Mucosa of descending colon (tissue), 3 donors: ENCODE measurements at regions not wholly inside any gene's neighbourhood (a gene's known extent, or its start where the extent isn't known, plus 50 kb on each side); places are given as distances from the start of the nearest gene placed in this dataset.

ENCODE experiments used
- ATAC-seq: fragments of 200-7000 bp; cut with Tn5 transposase; one replicate; pipeline ENCODE4 v1.9.1; 2020; ENCODE audit warnings: mild to moderate bottlenecking, moderate library complexity
- DNase-seq, 3 donors: peaks; one replicate each; pipeline ENCODE4 v3.0.0-alpha.2; 2020
- H3K36me3 ChIP-seq: fragments of 200-600 bp; one replicate; pipeline ENCODE4 v1.8.0; 2021; ENCODE audit warnings: low read depth, mild to moderate bottlenecking
- H3K4me1 ChIP-seq: fragments of 200-600 bp; one replicate; pipeline ENCODE4 v1.8.0; 2021; ENCODE audit warnings: low read depth, mild to moderate bottlenecking
- H3K4me3 ChIP-seq: fragments of 200-600 bp; one replicate; pipeline ENCODE4 v1.8.0; 2021; ENCODE audit warnings: mild to moderate bottlenecking
- H3K9me3 ChIP-seq: fragments of 200-600 bp; one replicate; pipeline ENCODE4 v1.8.0; 2021; ENCODE audit warnings: mild to moderate bottlenecking
- CTCF ChIP-seq: fragments of 200-600 bp; IDR thresholded peaks from one replicate; pipeline ENCODE4 v1.8.0; 2022; ENCODE audit warnings: antibody characterized with exemption, mild to moderate bottlenecking
- intact Hi-C, 2 donors: fragments of 100-400 bp; cut with DNase I in 1 of 2; cut with micrococcal nuclease in 1 of 2; formaldehyde crosslinking; loops; one replicate each; pipeline versions ENCODE4 v1.11.0 to v1.11.1; 2022; cut with DNase I, micrococcal nuclease
- donor health status: DM: no; HTN: no; CAD: no; lungs with moderate emphysema.
- donor health status: DM: no; HTN: no; CAD: no.
- donor health status: DM: no; HTN: yes; CAD: no.

- ATAC-seq (no peak), DNase-seq (no peak)
- no peak overlapping the region for H3K4me3 ChIP-seq
- no peak for TF ChIP-seq CTCF
- no peaks in the 10 kb centered on the region for H3K36me3 ChIP-seq
- intact Hi-C loops, result no loop called here
- no peaks in the 10 kb centered on the region for H3K4me1 ChIP-seq
- H3K9me3 ChIP-seq, result no peaks in the 10 kb centered on the region
These were observed 125.9 kb downstream of the SST start for GRCh38 chr3:187544326-187544725.

GRCh38 chr3:187540847-187541246 is 129.3 kb downstream of the SST start:
- no peaks in the 10 kb centered on the region for H3K36me3 ChIP-seq
- no peak overlapping the region for H3K4me3 ChIP-seq
- TF ChIP-seq CTCF, result no peak
- no peaks in the 10 kb centered on the region for H3K4me1 ChIP-seq
- ATAC-seq (no peak), DNase-seq (no peak)
- intact Hi-C loops, result no loop called here
- no peaks in the 10 kb centered on the region for H3K9me3 ChIP-seq

- Histone ChIP-seq H3K36me3 (no peaks in the 10 kb centered on the region), H3K4me3 (no peak overlapping the region), H3K4me1 (no peaks in the 10 kb centered on the region), H3K9me3 (no peaks in the 10 kb centered on the region)
- ATAC-seq, result no peak
- no peak for TF ChIP-seq CTCF
- intact Hi-C loops, result no loop called here
- no peak for DNase-seq
These were observed 134.0 kb downstream of the SST start for GRCh38 chr3:187536185-187536584.

- no peak for TF ChIP-seq CTCF
- Histone ChIP-seq H3K36me3 (no peaks in the 10 kb centered on the region), H3K4me1 (no peaks in the 10 kb centered on the region), H3K4me3 (no peak overlapping the region), H3K9me3 (no peaks in the 10 kb centered on the region)
- intact Hi-C loops, result no loop called here
- DNase-seq (no peak), ATAC-seq (no peak)
These were observed 136.4 kb downstream of the SST start for GRCh38 chr3:187533797-187534196.

GRCh38 chr3:187531831-187532230 is 138.4 kb downstream of the SST start:
- Histone ChIP-seq H3K4me3 (no peak overlapping the region), H3K36me3 (no peaks in the 10 kb centered on the region), H3K4me1 (no peaks in the 10 kb centered on the region), H3K9me3 (no peaks in the 10 kb centered on the region)
- ATAC-seq, result no peak
- TF ChIP-seq CTCF, result no peak
- no peak for DNase-seq
- intact Hi-C loops, result no loop called here

GRCh38 chr3:187522890-187523289 is 147.3 kb downstream of the SST start:
- DNase-seq, result no peak
- Histone ChIP-seq H3K4me3 (no peak overlapping the region), H3K36me3 (no peaks in the 10 kb centered on the region), H3K9me3 (no peaks in the 10 kb centered on the region), H3K4me1 (no peaks in the 10 kb centered on the region)
- intact Hi-C loops, result no loop called here
- no peak for ATAC-seq
- no peak for TF ChIP-seq CTCF
